IMR-90 (cell line): ENCODE measurements at regions not wholly inside any gene's neighbourhood (a gene's known extent, or its start where the extent isn't known, plus 50 kb on each side); places are given as distances from the start of the nearest gene placed in this dataset.

Experiments
- ATAC-seq: fragments of 200-7000 bp; cut with Tn5 transposase; 2 replicates; pipeline ENCODE4 v1.9.1; 2020; ENCODE audit warnings: low read depth, mild to moderate bottlenecking, moderate library complexity
- BruUV-seq: library from RNA; stranded (reverse); fragments of 400-500 nt; replicated peaks from 2 replicates; lab custom pipeline; 2021; lab: Mats Ljungman, UMichigan
- CTCF ChIA-PET: fragments of 300-600 bp; formaldehyde crosslinking; extraction: SDS; loops from one replicate; lab custom pipeline; 2021; ENCODE audit warnings: antibody characterized with exemption; lab: Yijun Ruan, JAX
- POLR2A ChIA-PET: fragments of 300-600 bp; sonication (Branson Sonifier 250); formaldehyde crosslinking; loops from one replicate; lab custom pipeline; 2022; ENCODE audit warnings: antibody characterized with exemption; ENCODE audit not compliant: unreplicated experiment; lab: Charles Lee
- DNase-seq: peaks from one replicate; pipeline ENCODE4 v3.0.0; 2013
- H2AFZ ChIP-seq: replicated peaks from 2 replicates; pipeline ENCODE3; 2013; ENCODE audit warnings: low read length, mild to moderate bottlenecking; ENCODE audit not compliant: poor library complexity
- H2AK5ac ChIP-seq: 2 replicates; pipeline ENCODE4 v1.6.1; 2013; ENCODE audit warnings: low read depth, low read length, inconsistent platforms
- H2AK9ac ChIP-seq: replicated peaks from 2 replicates; pipeline ENCODE3; 2013; ENCODE audit warnings: mild to moderate bottlenecking, low read depth, low read length, moderate library complexity; ENCODE audit not compliant: poor library complexity
- H2BK120ac ChIP-seq: 2 replicates; pipeline ENCODE4 v1.6.1; 2013; ENCODE audit warnings: low read depth, low read length, inconsistent platforms
- H2BK15ac ChIP-seq: 3 replicates; pipeline ENCODE4 v1.6.1; 2013; ENCODE audit warnings: low read depth, low read length, inconsistent platforms
- H2BK20ac ChIP-seq: 2 replicates; pipeline ENCODE4 v1.6.1; 2013; ENCODE audit warnings: low read depth, mild to moderate bottlenecking, inconsistent platforms, low read length, moderate library complexity
- H2BK5ac ChIP-seq: 2 replicates; pipeline ENCODE4 v1.6.1; 2013; ENCODE audit warnings: mild to moderate bottlenecking, low read depth, low read length, inconsistent platforms; ENCODE audit not compliant: poor library complexity, severe bottlenecking
- H3K14ac ChIP-seq: replicated peaks from 2 replicates; pipeline ENCODE4 v1.6.1; 2013; ENCODE audit warnings: low read depth, low read length, inconsistent platforms
- H3K18ac ChIP-seq: 2 replicates; pipeline ENCODE4 v1.6.1; 2013; ENCODE audit warnings: low read depth, low read length, control low read depth
- H3K23ac ChIP-seq: 2 replicates; pipeline ENCODE4 v1.6.1; 2013; ENCODE audit warnings: low read depth, low read length, inconsistent platforms
- H3K27ac ChIP-seq: 2 replicates; pipeline ENCODE4 v1.5.1; 2013; ENCODE audit warnings: mild to moderate bottlenecking, control low read depth, low read length; ENCODE audit not compliant: insufficient read depth
- H3K27me3 ChIP-seq: 2 replicates; pipeline ENCODE4 v1.6.1; 2013; ENCODE audit warnings: low read length; ENCODE audit not compliant: control insufficient read depth, insufficient read depth
- H3K36me3 ChIP-seq: 2 replicates; pipeline ENCODE4 v1.6.1; 2013; ENCODE audit warnings: low read length, mixed read lengths; ENCODE audit not compliant: control insufficient read depth, insufficient read depth
- H3K4ac ChIP-seq: 2 replicates; pipeline ENCODE4 v1.6.1; 2013; ENCODE audit warnings: low read depth, low read length, inconsistent platforms
- H3K4me1 ChIP-seq: 2 replicates; pipeline ENCODE4 v1.6.1; 2013; ENCODE audit warnings: low read length, mixed read lengths; ENCODE audit not compliant: control insufficient read depth, insufficient read depth
- H3K4me2 ChIP-seq: 2 replicates; pipeline ENCODE4 v1.6.1; 2013; ENCODE audit warnings: low read depth, mild to moderate bottlenecking, control low read depth, low read length, moderate library complexity
- H3K4me3 ChIP-seq: 2 replicates; pipeline ENCODE4 v1.5.1; 2013; ENCODE audit warnings: low read depth, mild to moderate bottlenecking, control low read depth, low read length, moderate library complexity; ENCODE audit not compliant: insufficient read depth
- H3K56ac ChIP-seq: 2 replicates; pipeline ENCODE4 v1.6.1; 2013; ENCODE audit warnings: low read length, inconsistent platforms; ENCODE audit not compliant: insufficient read depth; ENCODE audit errors: extremely low read depth
- H3K79me1 ChIP-seq, 2 experiments: 2 replicates each; pipeline ENCODE4 v1.6.1; 2013; ENCODE audit warnings: low read length in 2 of 2, inconsistent platforms in 1 of 2, low read depth in 1 of 2
- H3K9ac ChIP-seq: 2 replicates; pipeline ENCODE4 v1.6.1; 2013; ENCODE audit warnings: low read depth, low read length, control low read depth
- H3K9me1 ChIP-seq: 2 replicates; pipeline ENCODE4 v1.6.1; 2013; ENCODE audit warnings: low read length, inconsistent platforms; ENCODE audit not compliant: insufficient read depth
- H3K9me3 ChIP-seq: 2 replicates; pipeline ENCODE4 v1.6.1; 2013; ENCODE audit warnings: low read length; ENCODE audit not compliant: control insufficient read depth, insufficient read depth
- H4K20me1 ChIP-seq: 2 replicates; pipeline ENCODE4 v1.6.1; 2013; ENCODE audit warnings: low read length, inconsistent platforms; ENCODE audit not compliant: insufficient read depth
- H4K5ac ChIP-seq: 2 replicates; pipeline ENCODE4 v1.6.1; 2013; ENCODE audit warnings: mild to moderate bottlenecking, low read depth, low read length, control low read depth
- H4K8ac ChIP-seq, 2 experiments: 2 replicates each; pipeline ENCODE4 v1.6.1; 2013; ENCODE audit warnings: low read depth in 2 of 2, low read length in 2 of 2, control low read depth in 1 of 2, inconsistent platforms in 1 of 2
- H4K91ac ChIP-seq: 2 replicates; pipeline ENCODE4 v1.6.1; 2013; ENCODE audit warnings: low read depth, low read length, inconsistent platforms; ENCODE audit not compliant: insufficient read depth
- BHLHE40 ChIP-seq: fragments of 150-350 bp; IDR thresholded peaks from 2 replicates; pipeline ENCODE4 v1.6.1; 2016; ENCODE audit warnings: mild to moderate bottlenecking, low read depth, low read length
- CEBPB ChIP-seq: IDR thresholded peaks from 2 replicates; pipeline ENCODE4 v1.6.1; 2012; ENCODE audit warnings: low read depth, low read length, improper control_type of control experiment
- CHD1 ChIP-seq: IDR thresholded peaks from 2 replicates; pipeline ENCODE4 v1.6.1; 2012; ENCODE audit warnings: low read depth, low read length, improper control_type of control experiment
- CTCF ChIP-seq: conservative IDR thresholded peaks from 2 replicates; pipeline ENCODE4 v1.5.1; 2012; ENCODE audit warnings: mild to moderate bottlenecking, low read depth, low read length, improper control_type of control experiment
- ELK1 ChIP-seq: fragments of 150-350 bp; IDR thresholded peaks from 2 replicates; pipeline ENCODE4 v1.6.1; 2016; ENCODE audit warnings: low read depth, mild to moderate bottlenecking, low read length, moderate library complexity, borderline replicate concordance
- FOS ChIP-seq: fragments of 150-350 bp; IDR thresholded peaks from 2 replicates; pipeline ENCODE4 v1.6.1; 2016; ENCODE audit warnings: low read depth, low read length
- MAFK ChIP-seq: IDR thresholded peaks from 2 replicates; pipeline ENCODE4 v1.6.1; 2012; ENCODE audit warnings: low read depth, low read length, improper control_type of control experiment
- MAZ ChIP-seq: IDR thresholded peaks from 2 replicates; pipeline ENCODE4 v1.6.1; 2012; ENCODE audit warnings: low read depth, mild to moderate bottlenecking, low read length, improper control_type of control experiment, moderate library complexity, borderline replicate concordance
- MXI1 ChIP-seq: IDR thresholded peaks from 2 replicates; pipeline ENCODE4 v1.6.1; 2012; ENCODE audit warnings: low read depth, mild to moderate bottlenecking, low read length, moderate library complexity, borderline replicate concordance
- NFE2L2 ChIP-seq: fragments of 150-350 bp; IDR thresholded peaks from 2 replicates; pipeline ENCODE4 v1.6.1; 2016; ENCODE audit warnings: low read depth, mild to moderate bottlenecking, low read length
- POLR2A ChIP-seq: IDR thresholded peaks from 2 replicates; pipeline ENCODE4 v1.6.1; 2012; ENCODE audit warnings: mild to moderate bottlenecking, low read depth, low read length
- RAD21 ChIP-seq: IDR thresholded peaks from 2 replicates; pipeline ENCODE4 v1.6.1; 2012; ENCODE audit warnings: low read length, improper control_type of control experiment
- RCOR1 ChIP-seq: IDR thresholded peaks from 2 replicates; pipeline ENCODE4 v1.6.1; 2012; ENCODE audit warnings: mild to moderate bottlenecking, low read length, improper control_type of control experiment; ENCODE audit not compliant: insufficient replicate concordance
- RFX5 ChIP-seq: IDR thresholded peaks from 2 replicates; pipeline ENCODE4 v1.8.0; 2012; ENCODE audit warnings: low read depth, mild to moderate bottlenecking, low read length, moderate library complexity
- SMC3 ChIP-seq: fragments of 150-350 bp; IDR thresholded peaks from 2 replicates; pipeline ENCODE4 v1.6.1; 2016; ENCODE audit warnings: low read depth, mild to moderate bottlenecking, antibody characterized with exemption, low read length, moderate library complexity
- USF2 ChIP-seq: fragments of 150-350 bp; IDR thresholded peaks from 2 replicates; pipeline ENCODE4 v1.6.1; 2017; ENCODE audit warnings: mild to moderate bottlenecking, antibody characterized with exemption, low read length, low read depth
- WGBS, 2 experiments: methylation state at CpG; one replicate each; pipeline versions ENCODE4 v1.1.5 to v1.1.7; 2013; ENCODE audit warnings: missing lambda C conversion rate in 2 of 2; ENCODE audit not compliant: insufficient read length in 1 of 2; ENCODE audit errors: extremely low coverage in 2 of 2; 5-methylcytosine and 5-hydroxymethylcytosine counted together
- dilution Hi-C: fragments of 300-500 bp; cut with HindIII; formaldehyde crosslinking; loops from one replicate; pipeline ENCODE4 v1.14.3; 2018; ENCODE audit warnings: low sequenced_read_pairs; ENCODE audit not compliant: unreplicated experiment
- in situ Hi-C: fragments of 300-500 bp; cut with MboI; formaldehyde crosslinking; loops from 3 replicates; pipeline ENCODE4 v1.14.3; 2019; ENCODE audit warnings: low sequenced_read_pairs, inconsistent platforms, mixed read lengths
- intact Hi-C: fragments of 100-400 bp; cut with micrococcal nuclease; formaldehyde crosslinking; loops from 2 replicates; pipeline ENCODE4 v1.10.0; 2022

GRCh38 chr16:72286936-72287620 is 115.1 kb upstream of the PMFBP1 start:
- no peaks in the 10 kb centered on the region for H3K27me3 ChIP-seq
- no peak overlapping the region for H3K14ac ChIP-seq
- no peak overlapping the region for H3K27ac ChIP-seq
- H3K4me3 ChIP-seq: no peak overlapping the region
- no peak overlapping the region; the same call in 1 of the 2 replicates for H2AK5ac ChIP-seq
- ATAC-seq (no peak), DNase-seq (no peak)
- no peak overlapping the region for H2BK5ac ChIP-seq
- H3K4ac ChIP-seq: no peak overlapping the region
- no peak overlapping the region for H3K56ac ChIP-seq
- no peak overlapping the region for H2AK9ac ChIP-seq
- no peak overlapping the region for H3K4me2 ChIP-seq
- H3K4me1 ChIP-seq: peaks cover 8% of the 10 kb centered on the region
- H4K91ac ChIP-seq: no peak overlapping the region
- H2AFZ ChIP-seq: peak overlapping the region; percentile 24
- no peak overlapping the region for H2BK20ac ChIP-seq
- TF ChIP-seq CHD1: no peak
- TF ChIP-seq POLR2A: no peak
- no peak for TF ChIP-seq RFX5
- TF ChIP-seq NFE2L2: no peak
- TF ChIP-seq CTCF: no peak
- TF ChIP-seq MAZ: no peak
- no peak for TF ChIP-seq ELK1
- TF ChIP-seq RAD21: no peak
- TF ChIP-seq SMC3: no peak
- TF ChIP-seq MXI1: no peak
- no peak for TF ChIP-seq RCOR1
- TF ChIP-seq MAFK: no peak
- no peak for TF ChIP-seq CEBPB
- no peak for TF ChIP-seq FOS
- no peak for TF ChIP-seq USF2
- TF ChIP-seq BHLHE40: no peak
- no peak overlapping the region for H3K9ac ChIP-seq
- dilution Hi-C loops: no loop called here
- no peak overlapping the region for H4K8ac ChIP-seq
- BruUV-seq: no TSS peak
- H3K18ac ChIP-seq: no peak overlapping the region
- no peak overlapping the region; the same call in 2 of the 3 replicates for H2BK15ac ChIP-seq
- in situ Hi-C loops: no loop called here
- no peak overlapping the region for H2BK120ac ChIP-seq
- WGBS, 2 experiments: no CpG with 5 or more reads among the region's 3 CpGs
- H4K20me1 ChIP-seq: no peaks in the 10 kb centered on the region
- H3K23ac ChIP-seq: no peak overlapping the region
- POLR2A ChIA-PET: no interaction called here
- H4K5ac ChIP-seq: no peak overlapping the region
- CTCF ChIA-PET: no interaction called here
- peaks cover 3% of the 10 kb centered on the region; the same call in 1 of the 2 replicates for H3K9me1 ChIP-seq
- no peaks in the 10 kb centered on the region for H3K9me3 ChIP-seq
- no peaks in the 10 kb centered on the region for H3K36me3 ChIP-seq
- intact Hi-C loops: no loop called here
- no peaks in the 10 kb centered on the region for H3K79me1 ChIP-seq
